ENCODE measurements at regions not wholly inside any gene's neighbourhood (a gene's known extent, or its start where the extent isn't known, plus 50 kb on each side); places are given as distances from the start of the nearest gene placed in this dataset.

GRCh38 chr13:97110936-97111335, 111.2 kb upstream of the MBNL2 start:
- no peak for DNase-seq (ENCODE audit: low read depth)

DNA sequence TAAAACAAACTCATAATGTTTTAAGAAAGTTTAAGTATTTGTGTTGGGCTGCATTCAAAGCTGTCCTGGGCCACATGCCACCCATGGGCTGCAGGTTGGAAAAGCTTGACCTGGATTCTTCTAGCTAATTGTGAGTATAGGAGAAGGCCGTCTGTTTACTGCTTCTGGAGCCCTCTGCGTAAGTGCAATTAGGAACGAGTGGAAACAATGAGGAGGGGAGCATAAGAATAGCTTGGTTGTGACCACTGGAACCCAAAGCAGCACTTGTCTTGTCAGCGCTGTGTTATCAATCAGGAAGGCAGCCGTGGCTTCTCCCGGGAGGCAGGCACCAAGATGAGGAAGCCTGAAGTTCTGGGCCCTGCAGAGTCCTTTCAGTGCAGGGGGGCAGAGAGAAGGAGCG, 110.4 kb upstream of the MBNL2 start:
- DNase-seq (ENCODE audit: low read depth): no peak

- no peak for DNase-seq (ENCODE audit: low read depth)
Measured at GRCh38 chr13:97112446-97113152, 109.5 kb upstream of the MBNL2 start.

GRCh38 chr13:97113231-97114001, 108.7 kb upstream of the MBNL2 start:
- no peak for DNase-seq (ENCODE audit: low read depth)

DNA sequence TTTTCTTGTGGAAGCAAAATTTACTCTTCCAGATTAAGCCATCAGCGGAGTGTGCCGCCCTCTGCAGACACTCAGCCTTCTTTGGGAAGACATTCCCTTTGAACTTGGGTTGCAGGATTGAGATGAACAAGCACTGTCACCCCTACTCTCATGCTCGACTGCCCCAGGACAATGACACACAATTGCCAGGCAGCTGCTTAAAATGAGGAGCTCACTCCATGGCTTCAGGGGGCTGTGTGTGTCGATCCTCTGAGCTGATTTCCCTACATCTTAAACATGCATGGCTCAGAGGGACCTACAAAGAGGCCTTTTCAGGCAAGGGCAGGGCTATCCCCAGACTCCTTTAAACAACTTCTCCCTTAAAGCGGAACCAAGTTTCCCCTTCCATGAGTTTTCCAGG, 107.5 kb upstream of the MBNL2 start:
- DNase-seq (ENCODE audit: low read depth): no peak

GRCh38 chr13:97116754-97117153, 105.4 kb upstream of the MBNL2 start:
- peak; percentile 60 for DNase-seq (ENCODE audit: low read depth)

GRCh38 chr13:97117388-97117910, 104.7 kb upstream of the MBNL2 start:
- no peak for DNase-seq (ENCODE audit: low read depth)

DNA sequence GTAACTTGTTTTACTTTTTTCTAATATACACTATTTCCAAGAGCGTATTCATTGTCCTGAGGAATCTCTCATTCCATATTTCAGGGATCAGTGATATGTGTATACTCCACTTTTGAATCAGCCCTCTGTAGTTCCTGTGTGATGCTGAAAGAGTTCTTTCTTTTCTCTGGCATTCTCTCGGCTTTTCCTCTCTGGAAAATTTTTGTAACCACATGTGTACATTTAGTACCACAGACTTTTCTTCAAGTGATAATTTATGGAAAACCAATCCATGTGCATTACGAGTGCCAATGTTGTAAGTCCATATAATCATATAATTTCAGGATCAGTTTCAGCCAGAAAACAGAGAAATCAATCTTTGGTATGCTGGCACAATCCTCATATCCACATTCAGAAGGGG, 102.2 kb upstream of the MBNL2 start:
- DNase-seq (ENCODE audit: low read depth): no peak

- DNase-seq (ENCODE audit: low read depth): peak; percentile 68
Measured at GRCh38 chr13:97120346-97120745, 101.8 kb upstream of the MBNL2 start.

DNA sequence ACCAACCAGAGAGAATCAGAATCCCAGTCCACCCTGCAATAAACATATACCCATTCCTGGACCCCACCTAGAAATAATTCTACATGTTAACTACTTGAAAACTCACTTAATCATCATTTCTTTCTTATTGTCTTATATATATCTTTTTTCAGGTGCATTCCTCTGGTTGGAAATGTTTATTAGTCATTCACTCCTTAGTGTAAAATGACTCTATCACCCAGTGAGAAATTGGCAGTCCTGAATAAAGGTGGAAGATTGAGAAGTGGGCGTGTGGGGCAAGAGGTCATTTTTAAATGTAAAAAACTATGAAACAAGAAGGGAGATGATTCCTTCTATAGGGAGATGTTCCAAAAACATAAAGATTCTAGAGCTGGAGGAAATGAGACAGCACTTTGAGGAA, 101.2 kb upstream of the MBNL2 start:
- no peak for DNase-seq (ENCODE audit: low read depth)

GRCh38 chr13:97121894-97122293, 100.2 kb upstream of the MBNL2 start:
- DNase-seq (ENCODE audit: low read depth): no peak

- DNase-seq (ENCODE audit: low read depth): peak; percentile 86
Measured at GRCh38 chr13:97122381-97122996, 99.6 kb upstream of the MBNL2 start.

DNA sequence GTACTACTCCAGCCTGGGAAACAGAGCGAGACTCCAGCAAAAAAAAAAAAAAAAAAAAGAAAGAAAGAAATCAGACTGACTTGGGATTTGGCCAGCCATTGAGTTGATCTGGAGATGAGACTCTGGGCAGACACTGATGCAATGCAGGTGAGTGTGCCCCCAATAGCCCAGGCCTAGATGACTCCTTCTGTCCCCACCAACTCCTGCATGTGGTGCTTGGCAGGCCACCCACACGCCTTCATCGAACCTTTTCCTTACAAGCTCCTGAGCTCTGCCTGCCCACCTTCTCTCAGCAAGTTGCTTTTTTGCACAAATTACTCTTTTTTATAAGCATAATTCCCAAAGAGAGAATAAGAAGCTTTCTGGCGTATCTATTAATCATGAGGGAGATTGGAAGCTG, 97.9 kb upstream of the MBNL2 start:
- no peak for DNase-seq (ENCODE audit: low read depth)

- DNase-seq (ENCODE audit: low read depth): peak; percentile 93
Measured at GRCh38 chr13:97124915-97125809, 97.0 kb upstream of the MBNL2 start.

GRCh38 chr13:97125810-97126738, 96.1 kb upstream of the MBNL2 start:
- peak; percentile 89 for DNase-seq (ENCODE audit: low read depth)

- DNase-seq (ENCODE audit: low read depth): peak; percentile 39
Measured at GRCh38 chr13:97127842-97128241, 94.3 kb upstream of the MBNL2 start.

DNA sequence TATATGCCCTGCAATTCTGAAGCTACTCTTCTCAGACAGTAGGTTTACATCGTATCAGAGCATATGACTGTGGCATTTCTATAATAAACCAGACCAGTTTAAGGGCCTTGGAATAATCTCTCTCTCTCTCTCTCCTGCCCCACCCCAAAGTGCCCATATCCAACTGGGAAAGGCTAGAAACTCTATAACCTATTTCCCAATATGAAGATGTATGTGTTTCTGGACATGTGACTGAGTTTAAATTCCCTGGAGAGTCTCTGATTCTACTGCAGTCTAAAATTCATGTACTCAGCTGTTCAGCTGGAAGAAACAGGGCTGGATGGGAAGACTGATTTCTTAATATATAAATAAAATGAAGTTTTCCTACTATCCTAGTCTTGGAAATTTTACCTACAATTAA, 91.9 kb upstream of the MBNL2 start:
- DNase-seq (ENCODE audit: low read depth): no peak

DNA sequence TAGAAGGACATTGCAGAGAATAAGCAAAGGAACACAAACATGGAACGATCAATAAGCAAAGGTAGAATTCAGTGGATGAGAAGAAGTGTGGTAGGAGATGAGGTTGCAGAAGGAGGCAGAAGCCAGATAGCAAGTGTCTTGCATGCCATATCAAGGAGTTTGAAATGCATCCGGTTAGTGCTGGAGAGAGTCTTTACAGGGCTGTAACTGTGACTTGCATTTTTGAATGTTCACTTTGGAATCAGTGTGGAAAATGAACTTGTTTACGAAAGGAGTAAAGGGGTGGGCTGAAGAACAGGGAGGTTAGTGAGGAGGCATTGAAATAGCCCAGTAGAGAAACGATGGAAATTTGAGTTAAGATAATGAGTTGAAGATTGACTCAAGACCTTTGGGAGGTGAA, 90.7 kb upstream of the MBNL2 start:
- no peak for DNase-seq (ENCODE audit: low read depth)

- DNase-seq (ENCODE audit: low read depth): no peak
Measured at GRCh38 chr13:97133554-97133953, 88.6 kb upstream of the MBNL2 start.

DNA sequence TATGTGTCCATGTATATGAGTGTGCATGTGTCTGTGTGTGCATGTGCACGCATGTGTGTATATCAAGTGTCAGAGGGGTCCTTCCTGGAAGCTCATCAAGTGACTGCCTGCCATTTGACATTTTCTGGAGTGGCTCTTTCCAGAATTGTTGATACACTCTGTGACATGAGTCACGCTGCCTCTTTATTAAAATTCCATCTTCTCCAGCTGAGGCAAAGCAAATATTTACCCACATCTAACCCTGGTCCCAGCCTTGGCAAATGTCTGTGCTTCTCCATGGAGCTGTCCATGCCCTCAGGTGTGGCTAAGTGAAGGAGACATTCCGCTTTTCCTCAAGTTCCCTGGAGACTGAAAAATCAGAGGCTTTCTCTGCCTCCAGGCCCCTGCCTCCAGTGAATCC, 88.2 kb upstream of the MBNL2 start:
- DNase-seq (ENCODE audit: low read depth): no peak

Measured in HT1080 (cell line).